Spleen (tissue), 7 donors: ENCODE measurements at regions not wholly inside any gene's neighbourhood (a gene's known extent, or its start where the extent isn't known, plus 50 kb on each side); places are given as distances from the start of the nearest gene placed in this dataset.

ENCODE experiments used
- POLR2A ChIP-seq, 3 donors: fragments of 450-650 bp; IDR thresholded peaks; one replicate each; pipeline ENCODE4 v1.5.1; 2017; ENCODE audit warnings: antibody characterized with exemption in 3 of 3, mild to moderate bottlenecking in 1 of 3
- POLR2AphosphoS5 ChIP-seq, 3 donors: sonication (generic); formaldehyde crosslinking; IDR thresholded peaks; one replicate each; pipeline ENCODE4 v1.5.1; 2017; ENCODE audit warnings: antibody characterized with exemption in 3 of 3
- TF ChIP-seq, protein P1 (sequence below), 11 experiments: fragments of 200-600 bp in 7 of 11; fragments of 450-650 bp in 4 of 11; sonication (generic) in 4 of 11; IDR thresholded peaks in 8 of 11; conservative IDR thresholded peaks in 3 of 11; 1 replicate in 7 of 11; 2 replicates in 4 of 11; pipeline versions ENCODE4 v1.4.0 to v1.8.0; 2016 to 2021; ENCODE audit warnings: antibody characterized with exemption in 11 of 11, inconsistent platforms in 4 of 11, mild to moderate bottlenecking in 1 of 11
- donor health status: DM: no; HTN: no; CAD: no; lungs with moderate emphysema.
- donor health status: DM: no; HTN: no; CAD: no.
- donor health status: DM: no; HTN: no; CAD: no.

GRCh38 chr9:126211441-126212074 is 115.1 kb upstream of the MVB12B start:
- TF ChIP-seq, protein P1, sequence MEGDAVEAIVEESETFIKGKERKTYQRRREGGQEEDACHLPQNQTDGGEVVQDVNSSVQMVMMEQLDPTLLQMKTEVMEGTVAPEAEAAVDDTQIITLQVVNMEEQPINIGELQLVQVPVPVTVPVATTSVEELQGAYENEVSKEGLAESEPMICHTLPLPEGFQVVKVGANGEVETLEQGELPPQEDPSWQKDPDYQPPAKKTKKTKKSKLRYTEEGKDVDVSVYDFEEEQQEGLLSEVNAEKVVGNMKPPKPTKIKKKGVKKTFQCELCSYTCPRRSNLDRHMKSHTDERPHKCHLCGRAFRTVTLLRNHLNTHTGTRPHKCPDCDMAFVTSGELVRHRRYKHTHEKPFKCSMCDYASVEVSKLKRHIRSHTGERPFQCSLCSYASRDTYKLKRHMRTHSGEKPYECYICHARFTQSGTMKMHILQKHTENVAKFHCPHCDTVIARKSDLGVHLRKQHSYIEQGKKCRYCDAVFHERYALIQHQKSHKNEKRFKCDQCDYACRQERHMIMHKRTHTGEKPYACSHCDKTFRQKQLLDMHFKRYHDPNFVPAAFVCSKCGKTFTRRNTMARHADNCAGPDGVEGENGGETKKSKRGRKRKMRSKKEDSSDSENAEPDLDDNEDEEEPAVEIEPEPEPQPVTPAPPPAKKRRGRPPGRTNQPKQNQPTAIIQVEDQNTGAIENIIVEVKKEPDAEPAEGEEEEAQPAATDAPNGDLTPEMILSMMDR (IDR thresholded peaks at IDR 0.05 in 8 of 11, conservative IDR thresholded peaks at IDR 0.05 in 3 of 11), result no peak
- TF ChIP-seq POLR2A (IDR thresholded peaks at IDR 0.05) (no peak), POLR2AphosphoS5 (IDR thresholded peaks at IDR 0.05) (no peak)
